Neural cell (in vitro differentiated cells): ENCODE measurements at regions not wholly inside any gene's neighbourhood (a gene's known extent, or its start where the extent isn't known, plus 50 kb on each side); places are given as distances from the start of the nearest gene placed in this dataset.

Source experiments
- H2AFZ ChIP-seq: fragments of 200-600, 300-800 bp; sonication (generic), shearing (Covaris generic); 2 replicates; pipeline ENCODE4 v1.6.0; 2014; ENCODE audit warnings: low read depth, mild to moderate bottlenecking, antibody characterized with exemption, low read length, moderate library complexity
- H3F3A ChIP-seq: fragments of 200-600 bp; shearing (Covaris generic); 2 replicates; pipeline ENCODE4 v1.6.1; 2016; ENCODE audit warnings: mild to moderate bottlenecking, moderate library complexity, mixed read lengths, antibody characterized with exemption, low read length; ENCODE audit not compliant: insufficient read depth, poor library complexity, severe bottlenecking
- H3K27ac ChIP-seq: fragments of 200-600, 300-800 bp; sonication (generic), shearing (Covaris generic); 2 replicates; pipeline ENCODE4 v1.5.1; 2014; ENCODE audit warnings: mild to moderate bottlenecking, low read length, moderate library complexity
- H3K27me3 ChIP-seq: fragments of 300-800, 200-600 bp; sonication (generic), shearing (Covaris generic); 2 replicates; pipeline ENCODE4 v1.6.0; 2014; ENCODE audit warnings: mild to moderate bottlenecking, low read depth, low read length, moderate library complexity; ENCODE audit not compliant: insufficient read depth
- H3K36me3 ChIP-seq: fragments of 300-800, 200-600 bp; sonication (generic), shearing (Covaris generic); 2 replicates; pipeline ENCODE4 v1.5.1; 2014; ENCODE audit warnings: mild to moderate bottlenecking, antibody characterized with exemption, low read length, moderate library complexity; ENCODE audit not compliant: insufficient read depth
- H3K4me2 ChIP-seq: fragments of 300-800, 200-600 bp; sonication (generic), shearing (Covaris generic); 2 replicates; pipeline ENCODE4 v1.6.0; 2014; ENCODE audit warnings: mild to moderate bottlenecking, low read length
- H3K4me3 ChIP-seq: fragments of 300-800, 200-600 bp; sonication (generic), shearing (Covaris generic); 2 replicates; pipeline ENCODE4 v1.5.1; 2014; ENCODE audit warnings: mild to moderate bottlenecking, low read length, moderate library complexity
- H3K79me2 ChIP-seq: fragments of 200-600 bp; shearing (Covaris generic); replicated peaks from 2 replicates; pipeline ENCODE4 v1.6.0; 2014; ENCODE audit warnings: mild to moderate bottlenecking, low read length, moderate library complexity; ENCODE audit not compliant: insufficient read depth
- H3K9ac ChIP-seq: fragments of 300-800, 200-600 bp; sonication (generic), shearing (Covaris generic); 2 replicates; pipeline ENCODE4 v1.6.1; 2016; ENCODE audit warnings: mild to moderate bottlenecking, low read length, mixed read lengths
- H3K9me2 ChIP-seq: fragments of 200-600 bp; shearing (Covaris generic); 2 replicates; pipeline ENCODE4 v1.6.1; 2016; ENCODE audit warnings: mild to moderate bottlenecking, low read length, mixed read lengths; ENCODE audit not compliant: insufficient read depth
- H3K9me3 ChIP-seq: fragments of 200-600, 300-800 bp; sonication (generic), shearing (Covaris generic); 2 replicates; pipeline ENCODE4 v1.6.1; 2016; ENCODE audit warnings: mild to moderate bottlenecking, mixed run types, low read length, moderate library complexity, mixed read lengths
- H4K20me1 ChIP-seq: fragments of 200-600 bp; shearing (Covaris generic); 2 replicates; pipeline ENCODE4 v1.6.1; 2016; ENCODE audit warnings: mild to moderate bottlenecking, mixed run types; ENCODE audit not compliant: insufficient read depth
- EP300 ChIP-seq: fragments of 450-650 bp; conservative IDR thresholded peaks from 2 replicates; pipeline ENCODE4 v1.6.1; 2014; ENCODE audit warnings: antibody characterized with exemption, mild to moderate bottlenecking, moderate library complexity; ENCODE audit not compliant: poor library complexity, severe bottlenecking
- EZH2 ChIP-seq: fragments of 200-600, 300-800 bp; shearing (Covaris generic), sonication (generic); IDR thresholded peaks from 2 replicates; pipeline ENCODE4 v1.6.1; 2014; ENCODE audit warnings: antibody characterized with exemption, low read length, borderline replicate concordance, mild to moderate bottlenecking; ENCODE audit not compliant: insufficient read depth, poor library complexity, severe bottlenecking
- MXI1 ChIP-seq: fragments of 450-650 bp; conservative IDR thresholded peaks from 2 replicates; pipeline ENCODE4 v1.6.1; 2014; ENCODE audit warnings: antibody characterized with exemption, mild to moderate bottlenecking; ENCODE audit not compliant: poor library complexity, severe bottlenecking
- POLR2AphosphoS5 ChIP-seq: IDR thresholded peaks from 2 replicates; pipeline ENCODE4 v1.6.1; 2012
- RAD21 ChIP-seq: fragments of 450-650 bp; conservative IDR thresholded peaks from 2 replicates; pipeline ENCODE4 v1.6.1; 2014; ENCODE audit warnings: antibody characterized with exemption, mild to moderate bottlenecking, moderate library complexity
- SMC3 ChIP-seq: fragments of 450-650 bp; conservative IDR thresholded peaks from 2 replicates; pipeline ENCODE4 v1.6.1; 2014; ENCODE audit warnings: antibody characterized with exemption, mild to moderate bottlenecking, moderate library complexity; ENCODE audit not compliant: poor library complexity
- TAF1 ChIP-seq: IDR thresholded peaks from 2 replicates; pipeline ENCODE4 v1.6.1; 2012; ENCODE audit warnings: low read depth
- TF ChIP-seq, protein P1 (sequence below): fragments of 450-650 bp; IDR thresholded peaks from 2 replicates; pipeline ENCODE4 v1.5.1; 2014; ENCODE audit warnings: antibody characterized with exemption, mild to moderate bottlenecking, moderate library complexity; ENCODE audit not compliant: poor library complexity, severe bottlenecking
- TF ChIP-seq, protein P2 (sequence below): IDR thresholded peaks from 2 replicates; pipeline ENCODE4 v1.6.1; 2012; ENCODE audit warnings: borderline replicate concordance

DNA sequence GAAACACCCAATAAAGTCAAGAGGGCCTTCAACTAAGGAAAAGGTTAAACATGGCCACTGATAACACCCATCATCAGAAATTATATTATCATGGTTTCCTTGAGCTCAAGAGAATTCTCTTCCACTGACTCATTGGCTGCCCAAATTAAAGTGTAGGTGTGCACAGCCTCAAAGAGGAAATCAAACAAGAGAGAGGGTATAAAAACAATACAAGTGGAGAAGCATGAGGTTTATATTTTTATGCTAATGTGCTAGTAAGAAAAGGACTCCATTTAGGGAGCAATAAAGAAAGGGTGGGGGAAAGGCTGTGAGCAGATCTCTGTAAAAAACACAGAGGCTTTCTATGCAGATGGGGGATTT lies 168.8 kb upstream of the VRK2 start:
- no peak for TF ChIP-seq MXI1
- TF ChIP-seq, protein P1, sequence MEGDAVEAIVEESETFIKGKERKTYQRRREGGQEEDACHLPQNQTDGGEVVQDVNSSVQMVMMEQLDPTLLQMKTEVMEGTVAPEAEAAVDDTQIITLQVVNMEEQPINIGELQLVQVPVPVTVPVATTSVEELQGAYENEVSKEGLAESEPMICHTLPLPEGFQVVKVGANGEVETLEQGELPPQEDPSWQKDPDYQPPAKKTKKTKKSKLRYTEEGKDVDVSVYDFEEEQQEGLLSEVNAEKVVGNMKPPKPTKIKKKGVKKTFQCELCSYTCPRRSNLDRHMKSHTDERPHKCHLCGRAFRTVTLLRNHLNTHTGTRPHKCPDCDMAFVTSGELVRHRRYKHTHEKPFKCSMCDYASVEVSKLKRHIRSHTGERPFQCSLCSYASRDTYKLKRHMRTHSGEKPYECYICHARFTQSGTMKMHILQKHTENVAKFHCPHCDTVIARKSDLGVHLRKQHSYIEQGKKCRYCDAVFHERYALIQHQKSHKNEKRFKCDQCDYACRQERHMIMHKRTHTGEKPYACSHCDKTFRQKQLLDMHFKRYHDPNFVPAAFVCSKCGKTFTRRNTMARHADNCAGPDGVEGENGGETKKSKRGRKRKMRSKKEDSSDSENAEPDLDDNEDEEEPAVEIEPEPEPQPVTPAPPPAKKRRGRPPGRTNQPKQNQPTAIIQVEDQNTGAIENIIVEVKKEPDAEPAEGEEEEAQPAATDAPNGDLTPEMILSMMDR = no peak
- TF ChIP-seq EP300 = no peak
- no peak for TF ChIP-seq TAF1
- TF ChIP-seq, protein P2, sequence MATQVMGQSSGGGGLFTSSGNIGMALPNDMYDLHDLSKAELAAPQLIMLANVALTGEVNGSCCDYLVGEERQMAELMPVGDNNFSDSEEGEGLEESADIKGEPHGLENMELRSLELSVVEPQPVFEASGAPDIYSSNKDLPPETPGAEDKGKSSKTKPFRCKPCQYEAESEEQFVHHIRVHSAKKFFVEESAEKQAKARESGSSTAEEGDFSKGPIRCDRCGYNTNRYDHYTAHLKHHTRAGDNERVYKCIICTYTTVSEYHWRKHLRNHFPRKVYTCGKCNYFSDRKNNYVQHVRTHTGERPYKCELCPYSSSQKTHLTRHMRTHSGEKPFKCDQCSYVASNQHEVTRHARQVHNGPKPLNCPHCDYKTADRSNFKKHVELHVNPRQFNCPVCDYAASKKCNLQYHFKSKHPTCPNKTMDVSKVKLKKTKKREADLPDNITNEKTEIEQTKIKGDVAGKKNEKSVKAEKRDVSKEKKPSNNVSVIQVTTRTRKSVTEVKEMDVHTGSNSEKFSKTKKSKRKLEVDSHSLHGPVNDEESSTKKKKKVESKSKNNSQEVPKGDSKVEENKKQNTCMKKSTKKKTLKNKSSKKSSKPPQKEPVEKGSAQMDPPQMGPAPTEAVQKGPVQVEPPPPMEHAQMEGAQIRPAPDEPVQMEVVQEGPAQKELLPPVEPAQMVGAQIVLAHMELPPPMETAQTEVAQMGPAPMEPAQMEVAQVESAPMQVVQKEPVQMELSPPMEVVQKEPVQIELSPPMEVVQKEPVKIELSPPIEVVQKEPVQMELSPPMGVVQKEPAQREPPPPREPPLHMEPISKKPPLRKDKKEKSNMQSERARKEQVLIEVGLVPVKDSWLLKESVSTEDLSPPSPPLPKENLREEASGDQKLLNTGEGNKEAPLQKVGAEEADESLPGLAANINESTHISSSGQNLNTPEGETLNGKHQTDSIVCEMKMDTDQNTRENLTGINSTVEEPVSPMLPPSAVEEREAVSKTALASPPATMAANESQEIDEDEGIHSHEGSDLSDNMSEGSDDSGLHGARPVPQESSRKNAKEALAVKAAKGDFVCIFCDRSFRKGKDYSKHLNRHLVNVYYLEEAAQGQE = no peak
- no peak for TF ChIP-seq POLR2AphosphoS5
- TF ChIP-seq SMC3 = no peak
- no peak for TF ChIP-seq RAD21
- no peak for TF ChIP-seq EZH2
- Histone ChIP-seq H3K9me2 (no peaks in the 10 kb centered on the region), H3K79me2 (no peaks in the 10 kb centered on the region), H3K36me3 (no peaks in the 10 kb centered on the region), H3K4me3 (peak overlapping the region; percentile 1), H3K4me2 (no peak overlapping the region), H3K9ac (no peak overlapping the region), H4K20me1 (no peaks in the 10 kb centered on the region), H3F3A (no peaks in the 10 kb centered on the region), H3K9me3 (no peaks in the 10 kb centered on the region), H3K27ac (no peak overlapping the region), H3K27me3 (no peaks in the 10 kb centered on the region), H2AFZ (no peak overlapping the region)

DNA sequence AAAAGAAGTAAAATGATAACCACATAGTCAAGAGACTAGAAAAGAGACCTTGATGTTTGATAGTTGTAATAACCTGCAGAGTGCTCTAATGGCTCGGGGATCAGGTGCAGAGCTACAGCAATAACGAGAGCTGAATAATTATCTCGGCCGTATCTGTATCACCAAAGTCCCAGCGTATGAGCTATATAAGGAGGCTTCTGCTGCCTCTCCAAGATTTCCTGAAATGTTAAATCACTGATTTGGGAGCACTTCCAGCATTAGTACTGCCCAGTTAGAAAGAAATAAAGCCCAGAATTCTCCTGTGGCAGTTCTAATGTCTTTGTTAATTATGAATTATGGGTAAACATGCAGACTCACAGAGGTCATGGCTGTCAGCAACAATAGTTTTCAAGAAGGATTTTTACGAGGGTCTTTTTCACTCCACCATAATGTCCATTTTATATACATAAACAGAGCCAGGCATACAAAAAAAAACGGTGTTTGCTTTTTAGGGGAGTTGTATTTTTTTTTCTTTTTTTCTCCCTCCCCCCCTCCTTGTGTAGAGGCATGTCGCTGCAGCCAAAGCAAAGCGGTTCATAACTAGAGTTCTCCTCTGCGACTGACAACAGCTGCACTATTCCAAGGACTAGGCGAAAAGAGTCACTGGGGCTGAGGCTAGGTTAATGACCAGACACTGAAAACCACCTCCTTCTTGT lies 168.3 kb upstream of the VRK2 start:
- Histone ChIP-seq H3K27me3 (no peaks in the 10 kb centered on the region), H4K20me1 (no peaks in the 10 kb centered on the region), H3K9ac (no peak overlapping the region), H3K4me2 (no peak overlapping the region), H3K36me3 (no peaks in the 10 kb centered on the region), H3K27ac (no peak overlapping the region), H3K9me3 (no peaks in the 10 kb centered on the region), H2AFZ (no peak overlapping the region), H3F3A (no peaks in the 10 kb centered on the region), H3K4me3 (peak overlapping the region; percentile 1), H3K79me2 (no peaks in the 10 kb centered on the region), H3K9me2 (no peaks in the 10 kb centered on the region)
- no peak for TF ChIP-seq POLR2AphosphoS5
- TF ChIP-seq RAD21 = no peak
- no peak for TF ChIP-seq EP300
- no peak for TF ChIP-seq EZH2
- no peak for TF ChIP-seq TAF1
- TF ChIP-seq SMC3 = no peak
- TF ChIP-seq, protein P1 = no peak
- TF ChIP-seq, protein P2 = no peak
- no peak for TF ChIP-seq MXI1
